Right lobe of liver (tissue), 6 donors: ENCODE measurements at regions not wholly inside any gene's neighbourhood (a gene's known extent, or its start where the extent isn't known, plus 50 kb on each side); places are given as distances from the start of the nearest gene placed in this dataset.

Experiments used
- ATAC-seq, 4 donors: fragments of 200-7000 bp; cut with Tn5 transposase; one replicate each; pipeline ENCODE4 v1.9.1; 2020; ENCODE audit warnings: mild to moderate bottlenecking in 4 of 4, moderate library complexity in 4 of 4
- DNase-seq, 3 donors: peaks; one replicate each; pipeline ENCODE4 v3.0.0-alpha.2; 2020
- H3K27ac ChIP-seq, 3 donors: fragments of 200-600 bp; one replicate each; pipeline ENCODE4 v1.8.0; 2022
- H3K27me3 ChIP-seq, 2 donors: fragments of 200-600 bp; one replicate each; pipeline ENCODE4 v1.8.0; 2022
- H3K36me3 ChIP-seq, 4 donors: fragments of 200-600 bp; sonication (generic) in 1 of 4; one replicate each; pipeline versions ENCODE4 v1.5.1 to v1.8.0; 2017 to 2022; ENCODE audit warnings: control low read depth in 1 of 4
- H3K4me1 ChIP-seq, 4 donors: fragments of 200-600 bp; sonication (generic) in 1 of 4; one replicate each; pipeline versions ENCODE4 v1.5.1 to v1.8.0; 2017 to 2022; ENCODE audit warnings: control low read depth in 1 of 4
- H3K4me3 ChIP-seq, 3 donors: fragments of 200-600 bp; one replicate each; pipeline ENCODE4 v1.8.0; 2022
- H3K9me3 ChIP-seq, 4 donors: fragments of 200-600 bp; sonication (generic) in 1 of 4; one replicate each; pipeline versions ENCODE4 v1.5.1 to v1.8.0; 2017 to 2022; ENCODE audit warnings: control low read depth in 1 of 4
- CTCF ChIP-seq, 4 donors: fragments of 200-600 bp in 3 of 4; fragments of 450-650 bp in 1 of 4; IDR thresholded peaks; one replicate each; pipeline versions ENCODE4 v1.5.1 to v1.8.0; 2016 to 2022; ENCODE audit warnings: antibody characterized with exemption in 4 of 4, mild to moderate bottlenecking in 2 of 4
- POLR2A ChIP-seq: fragments of 450-650 bp; IDR thresholded peaks from one replicate; pipeline ENCODE4 v1.6.1; 2017; ENCODE audit warnings: antibody characterized with exemption, mild to moderate bottlenecking
- WGBS: methylation state at CpG from one replicate; pipeline ENCODE4 v1.1.6; 2018; ENCODE audit warnings: low coverage, low lambda C conversion rate; ENCODE audit not compliant: insufficient coverage; ENCODE audit errors: missing lambda C conversion rate; 5-methylcytosine and 5-hydroxymethylcytosine counted together
- intact Hi-C, 2 donors: fragments of 100-400 bp; cut with DNase I; formaldehyde crosslinking; loops; one replicate each; pipeline versions ENCODE4 v1.11.2 to v1.14.1; 2022
- donor health status: DM: no; HTN: yes; CAD: no.
- donor health status: DM: no; HTN: no; CAD: no.
- donor health status: DM: no; HTN: no; CAD: no.
- donor health status: DM: no; HTN: yes; CAD: no.
- donor health status: DM: no; HTN: yes; CAD: no.

GRCh38 chr13:85528491-85529217 lies 270.6 kb downstream of the SLITRK6 start:
- ATAC-seq (no peak), DNase-seq (no peak)
- 42% methylated on average over 3 of the region's 3 CpGs for WGBS
- Histone ChIP-seq H3K36me3 (no peaks in the 10 kb centered on the region), H3K27me3 (no peaks in the 10 kb centered on the region), H3K4me3 (no peak overlapping the region), H3K27ac (no peak overlapping the region), H3K4me1 (no peaks in the 10 kb centered on the region), H3K9me3 (peaks cover 0 to 3% (median 0%) of the 10 kb centered on the region in 4 donors)
- no peak for TF ChIP-seq CTCF (IDR thresholded peaks at IDR 0.05)
- TF ChIP-seq POLR2A = no peak
- intact Hi-C loops = no loop called here

GRCh38 chr13:85527316-85527715 lies 271.9 kb downstream of the SLITRK6 start:
- Histone ChIP-seq H3K27ac (no peak overlapping the region), H3K27me3 (no peaks in the 10 kb centered on the region), H3K9me3 (peaks cover 0 to 3% (median 0%) of the 10 kb centered on the region in 4 donors), H3K36me3 (no peaks in the 10 kb centered on the region), H3K4me1 (no peaks in the 10 kb centered on the region), H3K4me3 (no peak overlapping the region)
- intact Hi-C loops = no loop called here
- WGBS = 62% methylated on average over 4 of the region's 4 CpGs
- ATAC-seq (no peak), DNase-seq (no peak)
- TF ChIP-seq POLR2A (no peak), CTCF (IDR thresholded peaks at IDR 0.05) (no peak)

GRCh38 chr13:85525411-85525810 lies 273.8 kb downstream of the SLITRK6 start:
- Histone ChIP-seq H3K9me3 (peaks cover 0 to 3% (median 0%) of the 10 kb centered on the region in 4 donors), H3K4me3 (no peak overlapping the region), H3K27me3 (no peaks in the 10 kb centered on the region), H3K27ac (no peak overlapping the region), H3K4me1 (no peaks in the 10 kb centered on the region), H3K36me3 (no peaks in the 10 kb centered on the region)
- intact Hi-C loops = no loop called here
- WGBS = 34% methylated on average over 2 of the region's 2 CpGs
- ATAC-seq (no peak), DNase-seq (no peak)
- TF ChIP-seq CTCF (IDR thresholded peaks at IDR 0.05) = no peak
- no peak for TF ChIP-seq POLR2A

- Histone ChIP-seq H3K27ac (no peak overlapping the region), H3K4me3 (no peak overlapping the region), H3K36me3 (no peaks in the 10 kb centered on the region), H3K9me3 (peaks cover 0 to 2% (median 0%) of the 10 kb centered on the region in 4 donors), H3K4me1 (no peaks in the 10 kb centered on the region), H3K27me3 (no peaks in the 10 kb centered on the region)
- no peak for ATAC-seq
- intact Hi-C loops = no loop called here
- TF ChIP-seq CTCF (IDR thresholded peaks at IDR 0.05) (no peak), POLR2A (no peak)
- 30% methylated on average over 2 of the region's 2 CpGs for WGBS
- no peak for DNase-seq
Measured at GRCh38 chr13:85521657-85522056, 277.6 kb downstream of the SLITRK6 start.
